Inferior parietal cortex (tissue), 1 donor: ENCODE measurements at regions not wholly inside any gene's neighbourhood (a gene's known extent, or its start where the extent isn't known, plus 50 kb on each side); places are given as distances from the start of the nearest gene placed in this dataset.
"Not testable (repeated sequence)": the region's sequence is repeated elsewhere in the genome, so short reads cannot be mapped to it uniquely, and the experiment has no call there.

ENCODE experiments used
- DNase-seq: peaks from one replicate; pipeline ENCODE4 v3.0.0-alpha.2; 2016; ENCODE audit errors: extremely low spot score

GRCh38 chr17:79560527-79560926, 50.3 kb downstream of the RBFOX3 start:
- no peak for DNase-seq

GRCh38 chr17:79559111-79559887, 51.6 kb downstream of the RBFOX3 start:
- DNase-seq, result no peak

GRCh38 chr17:79558091-79558900, 52.6 kb downstream of the RBFOX3 start:
- DNase-seq, result no peak

GRCh38 chr17:79557276-79558090, 53.4 kb downstream of the RBFOX3 start:
- DNase-seq, result no peak

GRCh38 chr17:79556271-79556670, 54.6 kb downstream of the RBFOX3 start:
- no peak for DNase-seq

GRCh38 chr17:79555543-79555942, 55.3 kb downstream of the RBFOX3 start:
- no peak for DNase-seq

- DNase-seq, result not testable (repeated sequence)
These were observed 56.5 kb downstream of the RBFOX3 start for GRCh38 chr17:79554346-79554745.

GRCh38 chr17:79552824-79553223, 58.0 kb downstream of the RBFOX3 start:
- DNase-seq, result no peak

GRCh38 chr17:79552405-79552804, 58.4 kb downstream of the RBFOX3 start:
- DNase-seq, result no peak

- DNase-seq, result no peak
These were observed 61.5 kb downstream of the RBFOX3 start for GRCh38 chr17:79549141-79549915.

GRCh38 chr17:79548116-79548515, 62.7 kb downstream of the RBFOX3 start:
- DNase-seq, result no peak

- no peak for DNase-seq
These were observed 63.3 kb downstream of the RBFOX3 start for GRCh38 chr17:79547586-79547985.

- not testable (repeated sequence) for DNase-seq
These were observed 63.7 kb downstream of the RBFOX3 start for GRCh38 chr17:79547171-79547570.

- DNase-seq, result no peak
These were observed 64.5 kb downstream of the RBFOX3 start for GRCh38 chr17:79546386-79546785.

GRCh38 chr17:79545251-79546005, 65.4 kb downstream of the RBFOX3 start:
- no peak for DNase-seq

- DNase-seq, result no peak
These were observed 66.5 kb downstream of the RBFOX3 start for GRCh38 chr17:79544142-79544914.

- no peak for DNase-seq
These were observed 67.3 kb downstream of the RBFOX3 start for GRCh38 chr17:79543531-79543930.

GRCh38 chr17:79542718-79543117, 68.1 kb downstream of the RBFOX3 start:
- DNase-seq, result no peak

GRCh38 chr17:79541056-79541850, 69.6 kb downstream of the RBFOX3 start:
- no peak for DNase-seq
